ENCODE measurements at regions not wholly inside any gene's neighbourhood (a gene's known extent, or its start where the extent isn't known, plus 50 kb on each side); places are given as distances from the start of the nearest gene placed in this dataset.

- H3K4me3 ChIP-seq (ENCODE audit: low read depth, low read length): no peak overlapping the region
- no peak for TF ChIP-seq CTCF (IDR thresholded peaks at IDR 0.05; ENCODE audit: borderline replicate concordance, insufficient read depth, low read depth, low read length)
Measured at GRCh38 chr2:107685421-107685986, 141.2 kb upstream of the RGPD4 start.

GRCh38 chr2:107687073-107687472 is 139.6 kb upstream of the RGPD4 start:
- no peak overlapping the region for H3K4me3 ChIP-seq (ENCODE audit: low read depth, low read length)
- TF ChIP-seq CTCF (IDR thresholded peaks at IDR 0.05; ENCODE audit: borderline replicate concordance, insufficient read depth, low read depth, low read length): no peak

- TF ChIP-seq CTCF (IDR thresholded peaks at IDR 0.05; ENCODE audit: borderline replicate concordance, insufficient read depth, low read depth, low read length): no peak
- H3K4me3 ChIP-seq (ENCODE audit: low read depth, low read length): no peak overlapping the region
Measured at GRCh38 chr2:107688135-107688534, 138.6 kb upstream of the RGPD4 start.

GRCh38 chr2:107693604-107694003 is 133.1 kb upstream of the RGPD4 start:
- no peak overlapping the region for H3K4me3 ChIP-seq (ENCODE audit: low read depth, low read length)
- TF ChIP-seq CTCF (IDR thresholded peaks at IDR 0.05; ENCODE audit: borderline replicate concordance, insufficient read depth, low read depth, low read length): no peak

GRCh38 chr2:107694667-107695066 is 132.0 kb upstream of the RGPD4 start:
- H3K4me3 ChIP-seq (ENCODE audit: low read depth, low read length): no peak overlapping the region
- no peak for TF ChIP-seq CTCF (IDR thresholded peaks at IDR 0.05; ENCODE audit: borderline replicate concordance, insufficient read depth, low read depth, low read length)

GRCh38 chr2:107697385-107697784 is 129.3 kb upstream of the RGPD4 start:
- no peak for TF ChIP-seq CTCF (IDR thresholded peaks at IDR 0.05; ENCODE audit: borderline replicate concordance, insufficient read depth, low read depth, low read length)

GRCh38 chr2:107698861-107699260 is 127.8 kb upstream of the RGPD4 start:
- no peak overlapping the region for H3K4me3 ChIP-seq (ENCODE audit: low read depth, low read length)
- no peak for TF ChIP-seq CTCF (IDR thresholded peaks at IDR 0.05; ENCODE audit: borderline replicate concordance, insufficient read depth, low read depth, low read length)

More at GRCh38 chr2:107697385-107697784, 129.3 kb upstream of the RGPD4 start:
- no peak overlapping the region for H3K4me3 ChIP-seq (ENCODE audit: low read depth, low read length)

Measured in GM12875 (cell line).